ENCODE measurements at regions not wholly inside any gene's neighbourhood (a gene's known extent, or its start where the extent isn't known, plus 50 kb on each side); places are given as distances from the start of the nearest gene placed in this dataset.

GRCh38 chr1:13970631-13971247, 270.8 kb downstream of the PRDM2 start:
- Histone ChIP-seq H3K4me1 (no peaks in the 10 kb centered on the region), H3K9me3 (peaks cover 0 to 18% of the 10 kb centered on the region in 2 donors), H3K27me3 (peaks cover 0 to 1% of the 10 kb centered on the region in 2 donors), H3K36me3 (no peaks in the 10 kb centered on the region), H3K4me3 (no peak overlapping the region), H3K27ac (no peak overlapping the region)
- TF ChIP-seq, protein P1, sequence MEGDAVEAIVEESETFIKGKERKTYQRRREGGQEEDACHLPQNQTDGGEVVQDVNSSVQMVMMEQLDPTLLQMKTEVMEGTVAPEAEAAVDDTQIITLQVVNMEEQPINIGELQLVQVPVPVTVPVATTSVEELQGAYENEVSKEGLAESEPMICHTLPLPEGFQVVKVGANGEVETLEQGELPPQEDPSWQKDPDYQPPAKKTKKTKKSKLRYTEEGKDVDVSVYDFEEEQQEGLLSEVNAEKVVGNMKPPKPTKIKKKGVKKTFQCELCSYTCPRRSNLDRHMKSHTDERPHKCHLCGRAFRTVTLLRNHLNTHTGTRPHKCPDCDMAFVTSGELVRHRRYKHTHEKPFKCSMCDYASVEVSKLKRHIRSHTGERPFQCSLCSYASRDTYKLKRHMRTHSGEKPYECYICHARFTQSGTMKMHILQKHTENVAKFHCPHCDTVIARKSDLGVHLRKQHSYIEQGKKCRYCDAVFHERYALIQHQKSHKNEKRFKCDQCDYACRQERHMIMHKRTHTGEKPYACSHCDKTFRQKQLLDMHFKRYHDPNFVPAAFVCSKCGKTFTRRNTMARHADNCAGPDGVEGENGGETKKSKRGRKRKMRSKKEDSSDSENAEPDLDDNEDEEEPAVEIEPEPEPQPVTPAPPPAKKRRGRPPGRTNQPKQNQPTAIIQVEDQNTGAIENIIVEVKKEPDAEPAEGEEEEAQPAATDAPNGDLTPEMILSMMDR (IDR thresholded peaks at IDR 0.05), result no peak
- intact Hi-C loops (cut with DNase I), result no loop called here
- ATAC-seq (no peak), DNase-seq (no peak)

DNA sequence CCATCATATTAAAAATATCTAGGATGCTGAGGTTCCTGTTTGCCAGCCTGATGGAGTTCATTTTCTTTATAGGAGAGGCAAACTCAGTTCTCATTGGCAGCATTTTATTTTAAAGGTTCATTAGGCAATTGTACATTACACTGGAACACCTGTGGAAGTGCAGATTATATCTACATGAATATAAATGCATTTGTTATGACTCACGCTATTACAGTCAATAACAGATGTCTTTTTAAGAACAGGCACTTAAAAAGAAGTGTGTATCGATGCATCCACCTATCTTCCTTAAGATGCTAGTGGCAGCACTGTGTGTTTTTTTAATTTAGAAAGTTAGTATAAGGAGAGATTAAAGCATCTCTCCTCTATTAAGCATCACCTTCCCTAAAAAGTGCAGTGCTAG, 276.5 kb downstream of the PRDM2 start:
- Histone ChIP-seq H3K4me1 (no peaks in the 10 kb centered on the region), H3K27me3 (no peaks in the 10 kb centered on the region), H3K36me3 (no peaks in the 10 kb centered on the region), H3K27ac (no peak overlapping the region), H3K4me3 (no peak overlapping the region), H3K9me3 (peaks cover 0 to 5% of the 10 kb centered on the region in 2 donors)
- DNase-seq (no peak), ATAC-seq (no peak)
- TF ChIP-seq, protein P1 (IDR thresholded peaks at IDR 0.05), result no peak
- intact Hi-C loops (cut with DNase I), result no loop called here

DNA sequence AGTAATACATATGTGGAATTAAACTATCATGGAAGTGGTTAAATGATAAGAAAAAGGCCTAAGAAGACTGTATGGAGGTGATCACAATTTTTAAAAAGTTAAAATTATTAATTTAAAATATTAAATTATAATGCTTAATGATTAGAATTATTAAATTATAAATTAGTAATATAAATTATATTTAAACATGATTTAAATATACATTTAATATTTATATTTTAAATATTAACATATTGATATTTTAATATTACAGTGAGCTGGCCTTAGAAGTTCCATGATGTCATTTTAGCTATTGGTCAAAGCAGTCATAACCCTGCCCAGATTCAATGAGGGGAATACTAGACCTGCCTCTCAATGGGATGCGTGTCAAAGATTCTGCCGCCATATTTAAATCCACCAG, 281.2 kb downstream of the PRDM2 start:
- ATAC-seq (no peak), DNase-seq (no peak)
- Histone ChIP-seq H3K27ac (no peak overlapping the region), H3K4me1 (no peaks in the 10 kb centered on the region), H3K9me3 (no peaks in the 10 kb centered on the region), H3K27me3 (no peaks in the 10 kb centered on the region), H3K4me3 (no peak overlapping the region), H3K36me3 (no peaks in the 10 kb centered on the region)
- TF ChIP-seq, protein P1 (IDR thresholded peaks at IDR 0.05), result no peak
- intact Hi-C loops (cut with DNase I), result no loop called here

DNA sequence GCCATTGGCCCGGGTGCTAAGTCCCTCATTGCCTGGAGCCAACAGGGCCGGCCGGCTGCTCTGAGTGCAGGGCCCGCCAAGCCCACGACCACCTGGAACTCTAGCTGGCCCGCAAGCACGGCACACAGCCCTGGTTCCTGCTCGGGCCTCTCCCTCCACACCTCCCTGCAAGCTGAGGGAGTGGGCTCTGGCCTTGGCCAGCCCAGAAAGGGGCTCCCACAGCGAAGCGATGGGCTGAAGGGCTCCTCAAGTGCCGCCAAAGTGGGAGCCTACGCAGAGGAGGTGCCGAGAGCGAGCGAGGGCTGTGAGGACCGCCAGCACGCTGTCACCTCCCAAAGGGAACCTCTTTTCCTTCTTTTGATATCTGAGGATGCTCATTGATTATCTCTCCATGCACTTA, 283.4 kb downstream of the PRDM2 start:
- Histone ChIP-seq H3K27ac (no peak overlapping the region), H3K4me3 (no peak overlapping the region), H3K9me3 (no peaks in the 10 kb centered on the region), H3K36me3 (no peaks in the 10 kb centered on the region), H3K4me1 (no peaks in the 10 kb centered on the region), H3K27me3 (no peaks in the 10 kb centered on the region)
- ATAC-seq (no peak), DNase-seq (peak in 1 of 4 donors; percentile 66)
- TF ChIP-seq, protein P1 (IDR thresholded peaks at IDR 0.05), result no peak
- intact Hi-C loops (cut with DNase I), result no loop called here

DNA sequence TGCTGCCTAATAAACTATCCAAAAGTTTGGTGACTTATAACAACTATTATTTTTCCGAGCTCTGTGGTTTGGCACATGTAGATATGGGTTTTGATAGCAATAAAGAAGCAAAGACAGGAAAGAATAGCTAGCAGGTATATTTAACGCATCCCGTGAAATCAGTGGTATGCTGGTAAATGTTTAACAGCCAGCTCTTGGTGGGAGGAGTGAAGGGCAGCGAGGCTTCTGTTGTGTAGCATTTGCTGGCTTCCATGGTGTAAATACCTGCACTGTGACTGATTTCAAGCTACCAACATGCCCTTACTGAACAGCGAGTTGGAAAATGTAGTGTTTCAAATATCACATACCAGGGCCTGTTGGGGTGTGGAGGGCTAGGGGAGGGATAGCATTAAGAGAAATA, 291.0 kb downstream of the PRDM2 start:
- no peaks in the 10 kb centered on the region for H3K27me3 ChIP-seq
- ATAC-seq (no peak), DNase-seq (no peak)
- TF ChIP-seq, protein P1 (IDR thresholded peaks at IDR 0.05), result no peak
- peaks cover 0 to 2% of the 10 kb centered on the region in 2 donors for H3K9me3 ChIP-seq
- no peak overlapping the region for H3K27ac ChIP-seq
- no peaks in the 10 kb centered on the region for H3K4me1 ChIP-seq
- intact Hi-C loops (cut with DNase I), result no loop called here
- no peak overlapping the region for H3K4me3 ChIP-seq
- no peaks in the 10 kb centered on the region for H3K36me3 ChIP-seq
